HG03521 (cell line): ENCODE measurements at regions not wholly inside any gene's neighbourhood (a gene's known extent, or its start where the extent isn't known, plus 50 kb on each side); places are given as distances from the start of the nearest gene placed in this dataset.
"Not testable (repeated sequence)": the region's sequence is repeated elsewhere in the genome, so short reads cannot be mapped to it uniquely, and the experiment has no call there.

Source experiments
- ATAC-seq: cut with Tn5 transposase; IDR thresholded peaks from one replicate; pipeline ENCODE4 v1.9.1; 2021; ENCODE audit warnings: mild to moderate bottlenecking, moderate library complexity; ENCODE audit not compliant: unreplicated experiment

DNA sequence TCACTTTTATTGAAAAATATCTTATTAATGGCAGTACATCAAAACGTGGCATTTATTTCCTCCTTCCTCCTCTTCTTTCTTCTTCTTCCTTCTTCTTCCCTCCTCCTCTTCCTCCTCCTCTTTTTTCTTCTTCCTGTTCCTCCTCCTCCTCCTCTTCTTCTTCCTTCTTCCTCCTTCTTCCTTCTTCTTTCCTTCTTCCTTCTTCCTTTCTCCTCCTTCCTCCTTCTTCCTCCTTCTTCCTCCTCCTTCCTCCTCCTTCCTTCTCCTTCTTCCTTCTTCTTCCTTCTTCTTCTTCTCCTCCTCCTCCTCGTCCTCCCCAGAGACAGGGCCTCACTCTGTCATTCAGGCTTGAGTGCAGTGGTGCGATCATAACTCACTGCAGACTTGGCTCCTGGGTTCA is 457.2 kb downstream of the AEBP2 start:
- no peak for ATAC-seq

- no peak for ATAC-seq
Observed at GRCh38 chr12:19897900-19898408, 458.7 kb downstream of the AEBP2 start.

GRCh38 chr12:19901841-19902240 is 462.5 kb downstream of the AEBP2 start:
- ATAC-seq, result no peak

DNA sequence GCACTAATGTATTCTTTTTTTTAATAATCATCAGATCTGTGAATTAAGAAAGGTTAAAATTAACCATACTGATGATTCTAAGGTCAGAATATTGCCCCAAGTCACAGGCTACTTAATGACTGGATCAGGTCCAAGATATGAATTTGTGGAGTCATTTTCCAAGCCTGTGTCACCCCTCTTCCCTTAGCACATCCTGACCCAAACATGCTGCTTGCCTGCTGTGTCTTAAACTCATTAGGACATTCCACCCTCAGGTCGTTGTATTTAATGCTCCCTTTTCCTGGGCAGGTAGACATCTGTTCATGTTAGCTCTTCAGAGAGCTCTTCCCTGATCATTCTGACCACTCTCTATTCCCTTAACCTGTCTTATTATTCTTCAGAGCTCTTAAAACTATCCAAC is 463.5 kb upstream of the PDE3A start:
- no peak for ATAC-seq

DNA sequence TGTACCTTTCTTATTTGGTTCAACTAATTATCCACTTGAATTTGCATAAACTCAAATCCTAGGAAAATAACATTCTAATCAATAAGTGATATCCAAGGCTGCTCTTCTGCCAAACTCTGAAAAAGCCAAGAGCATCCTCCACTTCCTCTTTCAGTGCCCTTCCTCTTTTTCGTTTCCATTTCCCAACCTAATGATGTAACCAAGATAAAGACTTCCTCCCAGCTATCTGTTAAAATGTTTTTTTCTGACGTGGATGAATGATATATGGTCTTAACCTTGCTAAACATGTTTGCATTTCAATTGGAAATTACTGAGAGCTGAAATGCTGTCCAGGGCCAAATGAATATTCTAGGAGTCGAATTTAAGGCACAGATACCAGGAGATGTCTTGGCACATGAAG is 459.5 kb upstream of the PDE3A start:
- ATAC-seq, result no peak

DNA sequence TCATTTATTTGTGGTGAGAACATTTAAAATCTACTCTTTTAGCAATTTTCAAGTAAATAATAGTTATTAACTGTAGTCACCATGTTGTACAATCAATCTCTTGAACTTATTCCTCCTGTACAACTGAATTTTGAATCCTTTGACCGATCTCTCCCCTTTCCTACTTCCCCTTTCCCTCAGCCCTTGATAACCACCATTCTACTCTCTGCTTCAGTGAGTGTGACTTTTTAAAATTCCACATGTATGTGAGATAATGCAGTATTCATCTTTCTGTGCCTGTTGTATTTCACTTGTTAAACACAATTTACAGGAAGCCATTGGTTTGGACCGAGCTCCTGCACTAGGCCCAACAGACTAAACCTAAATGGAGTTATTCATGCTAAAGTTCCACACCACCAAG is 458.9 kb upstream of the PDE3A start:
- no peak for ATAC-seq

DNA sequence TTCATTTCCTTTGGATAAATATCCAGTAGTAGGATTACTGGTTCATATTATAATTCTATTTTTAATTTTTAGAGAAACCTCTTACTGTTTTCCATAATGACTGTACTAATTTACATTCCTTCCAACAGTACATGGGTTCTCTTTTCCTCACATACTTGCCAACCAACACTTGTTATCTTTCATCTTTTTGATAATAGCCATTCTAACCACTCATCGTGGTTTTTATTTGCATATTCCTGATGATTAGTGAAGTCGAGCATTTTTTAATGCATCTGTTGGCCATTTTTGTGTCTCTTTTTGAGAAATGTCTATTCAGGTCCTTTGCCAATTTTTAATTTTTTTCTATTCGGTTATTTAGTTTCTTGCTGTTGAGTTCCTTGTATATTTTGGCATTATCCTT is 457.7 kb upstream of the PDE3A start:
- no peak for ATAC-seq

DNA sequence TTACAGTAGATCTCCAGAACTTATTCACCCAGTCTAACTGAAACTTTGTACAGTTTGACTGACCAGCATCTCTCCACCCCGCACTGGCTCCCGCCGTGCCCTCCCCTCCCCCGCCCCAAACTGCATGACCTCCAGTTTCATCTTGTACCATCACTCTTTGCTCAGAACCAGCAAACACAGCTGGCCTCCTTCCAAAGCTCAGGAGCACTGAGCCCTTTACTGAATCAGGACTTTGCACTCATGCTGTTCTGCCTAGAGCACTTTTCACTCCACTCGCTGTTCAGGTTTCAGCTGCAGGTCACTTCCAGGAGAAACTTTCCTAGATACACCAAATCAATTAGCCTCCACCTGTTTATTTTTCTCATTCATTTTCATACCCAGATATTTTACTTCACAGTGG is 455.3 kb upstream of the PDE3A start:
- ATAC-seq, result no peak

- no peak for ATAC-seq
Observed at GRCh38 chr12:19915392-19916195, 452.7 kb upstream of the PDE3A start.

- no peak for ATAC-seq
Observed at GRCh38 chr12:19916196-19916753, 452.1 kb upstream of the PDE3A start.

DNA sequence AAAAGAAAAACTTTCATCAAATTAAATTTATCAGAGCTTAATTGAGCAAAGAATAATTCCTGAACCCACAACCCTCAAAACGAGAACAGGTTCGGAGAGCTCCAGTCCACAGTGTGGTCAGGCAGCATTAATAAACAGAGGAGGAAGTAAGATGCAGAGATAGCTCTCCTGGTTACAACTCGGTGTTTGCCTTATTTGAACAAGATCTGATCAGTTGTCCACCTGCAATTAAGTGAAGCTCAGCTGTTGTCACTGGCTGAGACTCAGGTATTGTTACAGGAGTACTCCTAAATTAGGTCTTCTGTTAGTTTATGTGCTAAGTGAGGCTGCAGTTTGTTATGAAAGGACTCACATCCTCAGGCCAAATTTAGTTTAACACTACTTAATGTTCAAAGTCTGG is 451.4 kb upstream of the PDE3A start:
- no peak for ATAC-seq

- not testable (repeated sequence) for ATAC-seq
Observed at GRCh38 chr12:19921716-19922115, 446.6 kb upstream of the PDE3A start.

- no peak for ATAC-seq
Observed at GRCh38 chr12:19922717-19923116, 445.6 kb upstream of the PDE3A start.

GRCh38 chr12:19924360-19924759 is 444.0 kb upstream of the PDE3A start:
- no peak for ATAC-seq

- no peak for ATAC-seq
Observed at GRCh38 chr12:19925841-19926240, 442.5 kb upstream of the PDE3A start.

- ATAC-seq, result no peak
Observed at GRCh38 chr12:19926266-19926665, 442.1 kb upstream of the PDE3A start.

- ATAC-seq, result no peak
Observed at GRCh38 chr12:19927661-19928060, 440.7 kb upstream of the PDE3A start.

- no peak for ATAC-seq
Observed at GRCh38 chr12:19932413-19932812, 435.9 kb upstream of the PDE3A start.

DNA sequence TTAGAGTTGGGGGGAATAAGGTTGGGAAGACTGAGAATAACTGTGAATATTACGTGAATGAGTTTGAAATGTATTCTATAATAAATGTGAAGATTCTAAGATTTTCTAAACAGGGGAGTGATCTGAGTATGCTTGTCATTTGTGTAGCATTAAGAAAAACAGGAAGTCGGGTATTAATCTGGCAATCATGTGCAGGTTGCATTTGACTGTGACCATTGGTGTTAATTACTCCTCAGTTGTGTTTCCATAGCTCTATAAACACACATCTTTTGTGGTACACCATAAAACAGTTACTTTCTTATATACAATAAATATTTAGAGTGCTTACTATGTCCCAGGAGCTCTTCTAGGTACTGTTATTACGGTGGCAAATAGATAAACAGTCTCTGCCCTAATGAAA is 434.4 kb upstream of the PDE3A start:
- ATAC-seq, result no peak

DNA sequence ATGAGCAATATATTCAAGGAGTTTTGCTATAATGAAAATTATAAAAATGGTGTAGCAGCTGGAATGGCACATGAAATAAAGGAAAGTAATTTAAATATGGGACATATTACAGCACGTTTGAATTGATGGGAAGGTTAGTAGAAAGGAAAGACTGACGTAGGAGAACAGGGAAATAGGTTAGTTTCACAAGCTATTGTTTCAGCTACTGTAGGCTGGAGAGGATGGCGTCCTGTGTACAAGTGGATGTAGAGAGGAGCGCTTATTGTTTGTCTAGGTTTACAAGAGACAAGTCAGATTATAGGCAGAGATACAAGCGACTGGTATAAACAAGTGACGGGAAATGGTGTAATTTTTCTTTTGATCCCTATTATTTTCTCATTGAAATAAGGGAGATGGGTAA is 431.2 kb upstream of the PDE3A start:
- no peak for ATAC-seq

DNA sequence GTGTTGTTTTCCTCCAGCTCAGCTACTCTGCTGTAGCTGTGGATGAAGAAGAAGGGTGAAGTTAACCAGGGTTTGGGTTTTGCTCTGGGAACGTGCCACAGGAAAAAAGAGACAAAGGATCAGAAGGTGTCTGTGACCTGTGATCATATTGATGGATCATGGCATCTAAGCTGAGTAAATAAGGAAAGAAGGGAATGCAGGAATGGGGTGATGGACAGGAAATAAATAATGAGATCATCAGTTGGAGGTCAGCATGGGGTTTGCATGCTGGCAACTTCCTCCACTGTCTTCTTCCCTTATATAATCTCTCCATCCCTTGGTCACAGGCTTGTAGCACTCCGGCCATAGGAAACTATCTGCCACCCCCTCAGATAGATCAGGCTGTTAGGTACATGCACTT is 430.3 kb upstream of the PDE3A start:
- ATAC-seq, result no peak

DNA sequence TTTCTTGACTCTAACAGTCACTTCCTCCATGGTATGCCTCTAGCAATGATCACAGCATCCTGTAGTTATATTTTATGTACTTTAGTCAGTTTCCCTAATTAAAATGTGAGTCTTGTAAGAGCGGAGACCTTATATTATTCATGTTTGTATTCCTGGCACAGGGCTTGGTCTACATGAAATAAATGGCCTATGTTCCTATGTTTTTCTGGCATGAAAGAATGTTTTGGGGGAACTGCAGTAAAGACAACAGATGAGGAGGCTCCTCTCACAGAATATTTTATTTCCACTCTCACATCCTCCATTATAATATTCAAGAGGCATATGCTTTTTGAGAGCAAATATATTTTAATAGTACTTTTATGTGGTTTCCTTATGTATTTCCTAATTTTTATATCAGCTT is 429.8 kb upstream of the PDE3A start:
- no peak for ATAC-seq

DNA sequence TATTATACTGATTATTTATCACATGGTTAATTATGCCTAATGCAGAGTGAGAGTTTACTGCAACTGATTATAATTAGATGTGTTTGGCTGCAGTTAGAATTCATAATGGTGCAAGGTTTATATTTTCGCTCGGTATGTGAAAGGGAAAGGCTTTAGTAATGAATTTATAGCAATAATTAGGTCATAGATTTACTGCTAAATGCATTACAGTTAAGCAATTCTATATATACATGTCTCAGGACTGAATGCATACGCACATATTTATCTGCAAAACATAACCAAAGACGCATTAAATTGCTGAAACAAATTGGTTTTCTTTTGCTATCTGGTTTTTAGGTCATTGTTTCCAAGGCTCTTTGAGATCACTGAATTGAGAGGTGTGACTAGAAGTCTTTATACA is 428.1 kb upstream of the PDE3A start:
- ATAC-seq, result no peak
